CD14-positive monocyte (primary cell): ENCODE measurements at regions not wholly inside any gene's neighbourhood (a gene's known extent, or its start where the extent isn't known, plus 50 kb on each side); places are given as distances from the start of the nearest gene placed in this dataset.

Source experiments
- DNase-seq, 3 donors: peaks; one replicate each; pipeline ENCODE4 v3.0.0-alpha.2; 2011 to 2022
- H2AFZ ChIP-seq: 2 replicates; pipeline ENCODE4 v1.6.0; 2012; ENCODE audit warnings: mild to moderate bottlenecking, low read depth, low read length, inconsistent platforms; ENCODE audit not compliant: insufficient read depth, poor library complexity, severe bottlenecking
- H3K27ac ChIP-seq, 2 donors: 1 replicate in 1 of 2; 2 replicates in 1 of 2; pipeline ENCODE4 v1.5.1; 2012 to 2013; ENCODE audit warnings: low read length in 2 of 2, control low read depth in 1 of 2, inconsistent platforms in 1 of 2, low read depth in 1 of 2, mild to moderate bottlenecking in 1 of 2
- H3K27me3 ChIP-seq, 2 donors: one replicate each; pipeline versions ENCODE4 v1.6.0 to v1.6.1; 2011 to 2013; ENCODE audit warnings: low read length in 2 of 2; ENCODE audit not compliant: control insufficient read depth in 2 of 2, insufficient read depth in 2 of 2
- H3K36me3 ChIP-seq, 2 donors: replicated peaks in 1 of 2; 1 replicate in 1 of 2; 2 replicates in 1 of 2; pipeline versions ENCODE4 v1.5.1 to v1.6.1; 2012 to 2013; ENCODE audit warnings: low read length in 2 of 2, control low read depth in 1 of 2, inconsistent platforms in 1 of 2, mild to moderate bottlenecking in 1 of 2; ENCODE audit not compliant: insufficient read depth in 2 of 2, control insufficient read depth in 1 of 2
- H3K4me1 ChIP-seq, 2 donors: 1 replicate in 1 of 2; 2 replicates in 1 of 2; pipeline versions ENCODE4 v1.5.1 to v1.6.1; 2012 to 2013; ENCODE audit warnings: low read length in 2 of 2, control low read depth in 1 of 2, inconsistent platforms in 1 of 2, mild to moderate bottlenecking in 1 of 2, moderate library complexity in 1 of 2; ENCODE audit not compliant: insufficient read depth in 2 of 2, control insufficient read depth in 1 of 2
- H3K4me2 ChIP-seq: replicated peaks from 2 replicates; pipeline ENCODE3; 2012; ENCODE audit warnings: low read length, moderate library complexity, mild to moderate bottlenecking; ENCODE audit not compliant: poor library complexity, severe bottlenecking; ENCODE audit errors: extremely low read depth
- H3K4me3 ChIP-seq, 3 experiments: fragments of 200-600 bp in 1 of 3; sonication (generic) in 1 of 3; replicated peaks in 1 of 3; 1 replicate in 2 of 3; 2 replicates in 1 of 3; pipeline ENCODE4 v1.5.1; 2011 to 2013; ENCODE audit warnings: low read length in 3 of 3, mild to moderate bottlenecking in 3 of 3, control low read depth in 2 of 3, low read depth in 2 of 3, inconsistent platforms in 1 of 3, moderate library complexity in 1 of 3
- H3K79me2 ChIP-seq: 2 replicates; pipeline ENCODE4 v1.6.0; 2012; ENCODE audit warnings: mild to moderate bottlenecking, control low read depth, inconsistent platforms, low read length, moderate library complexity; ENCODE audit not compliant: insufficient read depth
- H3K9ac ChIP-seq: 2 replicates; pipeline ENCODE4 v1.6.0; 2017; ENCODE audit warnings: low read length, mild to moderate bottlenecking; ENCODE audit not compliant: insufficient read depth, poor library complexity, severe bottlenecking
- H3K9me3 ChIP-seq, 2 donors: replicated peaks in 1 of 2; 1 replicate in 1 of 2; 2 replicates in 1 of 2; pipeline versions ENCODE4 v1.5.1 to v1.6.1; 2012 to 2013; ENCODE audit warnings: low read length in 2 of 2, control low read depth in 1 of 2; ENCODE audit not compliant: control insufficient read depth in 1 of 2, insufficient read depth in 1 of 2
- H4K20me1 ChIP-seq: 2 replicates; pipeline ENCODE4 v1.6.0; 2012; ENCODE audit warnings: mild to moderate bottlenecking, low read length, control low read depth, moderate library complexity; ENCODE audit not compliant: insufficient read depth
- H3K27ac Mint-ChIP-seq, 7 donors: one replicate each; pipeline ENCODE4 v1.8.0; 2020; ENCODE audit warnings: mild to moderate bottlenecking in 7 of 7, mixed read lengths in 7 of 7, moderate library complexity in 6 of 7, inconsistent platforms in 2 of 7
- H3K27me3 Mint-ChIP-seq, 3 donors: one replicate each; pipeline ENCODE4 v1.8.0; 2021 to 2022; ENCODE audit warnings: low read depth in 3 of 3, mild to moderate bottlenecking in 3 of 3, mixed read lengths in 3 of 3, moderate library complexity in 3 of 3, inconsistent platforms in 1 of 3
- H3K36me3 Mint-ChIP-seq, 2 donors: one replicate each; pipeline ENCODE4 v1.8.0; 2020; ENCODE audit warnings: mixed read lengths in 2 of 2, inconsistent platforms in 1 of 2, mild to moderate bottlenecking in 1 of 2
- H3K4me1 Mint-ChIP-seq: one replicate; pipeline ENCODE4 v1.8.0; 2020; ENCODE audit warnings: mild to moderate bottlenecking, mixed read lengths
- H3K4me3 Mint-ChIP-seq, 2 donors: one replicate each; pipeline ENCODE4 v1.8.0; 2020; ENCODE audit warnings: mild to moderate bottlenecking in 2 of 2, mixed read lengths in 2 of 2, moderate library complexity in 1 of 2
- H3K9me3 Mint-ChIP-seq, 7 donors: one replicate each; pipeline ENCODE4 v1.8.0; 2020 to 2022; ENCODE audit warnings: mixed read lengths in 7 of 7, mild to moderate bottlenecking in 6 of 7, moderate library complexity in 6 of 7, inconsistent platforms in 2 of 7
- CTCF ChIP-seq: fragments of 200-600 bp; IDR thresholded peaks from one replicate; pipeline ENCODE4 v1.8.0; 2022; ENCODE audit warnings: antibody characterized with exemption, mild to moderate bottlenecking
- WGBS: methylation state at CpG from one replicate; pipeline ENCODE4 v1.1.5; 2013; ENCODE audit warnings: missing lambda C conversion rate; ENCODE audit not compliant: insufficient coverage; 5-methylcytosine and 5-hydroxymethylcytosine counted together
- intact Hi-C, 2 donors: fragments of 100-400 bp; cut with micrococcal nuclease; formaldehyde crosslinking; loops; one replicate each; pipeline versions ENCODE4 v1.15.0 to v1.15.1; 2023

GRCh38 chr2:146506851-146507250 lies 1338.0 kb upstream of the ACVR2A start:
- H3K4me1 Mint-ChIP-seq: no peaks in the 10 kb centered on the region
- H3K4me3 Mint-ChIP-seq: no peak overlapping the region
- H3K27me3 Mint-ChIP-seq: no peaks in the 10 kb centered on the region
- H2AFZ ChIP-seq: no peak overlapping the region
- no peak for TF ChIP-seq CTCF
- H3K27ac ChIP-seq: no peak overlapping the region
- peaks cover 0 to 2% (median 0%) of the 10 kb centered on the region in 7 donors for H3K9me3 Mint-ChIP-seq
- H3K9ac ChIP-seq: no peak overlapping the region
- no peak for DNase-seq
- H3K79me2 ChIP-seq: no peaks in the 10 kb centered on the region
- no peak overlapping the region for H3K4me2 ChIP-seq
- H3K4me3 ChIP-seq: no peak overlapping the region
- no peaks in the 10 kb centered on the region for H3K36me3 Mint-ChIP-seq
- H4K20me1 ChIP-seq: no peaks in the 10 kb centered on the region
- no peak overlapping the region for H3K27ac Mint-ChIP-seq
- no peaks in the 10 kb centered on the region for H3K9me3 ChIP-seq
- H3K27me3 ChIP-seq: no peaks in the 10 kb centered on the region
- intact Hi-C loops: no loop called here
- H3K36me3 ChIP-seq: no peaks in the 10 kb centered on the region
- no peaks in the 10 kb centered on the region for H3K4me1 ChIP-seq

- H3K36me3 ChIP-seq: no peaks in the 10 kb centered on the region
- Mint-ChIP-seq H3K9me3 (peaks cover 0 to 2% (median 0%) of the 10 kb centered on the region in 7 donors), H3K4me1 (no peaks in the 10 kb centered on the region), H3K27me3 (no peaks in the 10 kb centered on the region), H3K27ac (no peak overlapping the region), H3K36me3 (no peaks in the 10 kb centered on the region), H3K4me3 (no peak overlapping the region)
- intact Hi-C loops: no loop called here
- no peak for TF ChIP-seq CTCF
- no peak for DNase-seq
- no peaks in the 10 kb centered on the region for H3K27me3 ChIP-seq
- H3K4me3 ChIP-seq: no peak overlapping the region
- no peak overlapping the region for H2AFZ ChIP-seq
- no peaks in the 10 kb centered on the region for H3K9me3 ChIP-seq
- no peaks in the 10 kb centered on the region for H3K4me1 ChIP-seq
- no peaks in the 10 kb centered on the region for H4K20me1 ChIP-seq
- no peak overlapping the region for H3K9ac ChIP-seq
- no peak overlapping the region for H3K4me2 ChIP-seq
- H3K79me2 ChIP-seq: no peaks in the 10 kb centered on the region
- WGBS: 89% methylated on average over 1 of the region's 1 CpG
- no peak overlapping the region for H3K27ac ChIP-seq
These were observed 1341.5 kb upstream of the ACVR2A start for GRCh38 chr2:146503366-146503765.
